ENCODE measurements at regions not wholly inside any gene's neighbourhood (a gene's known extent, or its start where the extent isn't known, plus 50 kb on each side); places are given as distances from the start of the nearest gene placed in this dataset.
"Not testable (repeated sequence)": the region's sequence is repeated elsewhere in the genome, so short reads cannot be mapped to it uniquely, and the experiment has no call there.

DNA sequence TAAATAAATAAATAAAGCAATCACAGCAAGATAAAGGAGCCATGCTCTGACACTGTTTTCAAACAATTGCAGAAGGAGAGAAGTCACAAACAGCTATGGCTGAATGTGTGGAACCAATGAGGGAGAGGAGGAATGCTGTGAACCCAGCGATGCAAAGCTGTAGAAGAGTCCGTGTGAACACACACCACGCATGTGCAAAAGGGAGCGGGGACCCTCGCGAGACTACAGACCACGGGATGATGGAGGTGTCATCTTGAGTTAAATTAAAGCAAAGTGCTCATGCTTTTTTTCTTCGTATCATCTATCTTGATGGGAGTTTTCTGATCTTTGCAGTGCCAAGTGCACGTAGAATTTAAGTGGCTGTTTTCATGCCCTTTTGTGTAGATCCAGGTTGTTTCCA, 123.8 kb upstream of the CDH5 start:
- DNase-seq (ENCODE audit: low read depth in 3 of 3) = no peak

DNA sequence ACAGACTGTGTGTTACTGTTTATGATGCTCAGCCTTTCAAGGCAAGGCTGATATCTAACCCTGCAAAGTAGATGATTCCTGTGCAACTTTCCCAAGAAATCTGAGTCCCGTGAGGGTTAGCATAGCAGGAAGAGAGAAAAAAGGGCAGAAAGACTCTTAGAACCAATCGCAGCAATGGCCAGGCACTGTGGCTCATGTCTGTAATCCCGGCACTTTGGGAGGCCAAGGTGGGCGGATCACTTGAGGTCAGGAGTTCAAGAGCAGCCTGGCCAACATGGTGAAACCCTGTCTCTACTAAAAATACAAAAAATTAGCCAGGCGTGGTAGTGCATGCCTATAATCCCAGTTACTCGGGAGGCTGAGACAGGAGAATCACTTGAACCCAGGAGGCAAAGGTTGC, 124.3 kb upstream of the CDH5 start:
- DNase-seq (ENCODE audit: low read depth in 3 of 3) = not testable (repeated sequence)

DNA sequence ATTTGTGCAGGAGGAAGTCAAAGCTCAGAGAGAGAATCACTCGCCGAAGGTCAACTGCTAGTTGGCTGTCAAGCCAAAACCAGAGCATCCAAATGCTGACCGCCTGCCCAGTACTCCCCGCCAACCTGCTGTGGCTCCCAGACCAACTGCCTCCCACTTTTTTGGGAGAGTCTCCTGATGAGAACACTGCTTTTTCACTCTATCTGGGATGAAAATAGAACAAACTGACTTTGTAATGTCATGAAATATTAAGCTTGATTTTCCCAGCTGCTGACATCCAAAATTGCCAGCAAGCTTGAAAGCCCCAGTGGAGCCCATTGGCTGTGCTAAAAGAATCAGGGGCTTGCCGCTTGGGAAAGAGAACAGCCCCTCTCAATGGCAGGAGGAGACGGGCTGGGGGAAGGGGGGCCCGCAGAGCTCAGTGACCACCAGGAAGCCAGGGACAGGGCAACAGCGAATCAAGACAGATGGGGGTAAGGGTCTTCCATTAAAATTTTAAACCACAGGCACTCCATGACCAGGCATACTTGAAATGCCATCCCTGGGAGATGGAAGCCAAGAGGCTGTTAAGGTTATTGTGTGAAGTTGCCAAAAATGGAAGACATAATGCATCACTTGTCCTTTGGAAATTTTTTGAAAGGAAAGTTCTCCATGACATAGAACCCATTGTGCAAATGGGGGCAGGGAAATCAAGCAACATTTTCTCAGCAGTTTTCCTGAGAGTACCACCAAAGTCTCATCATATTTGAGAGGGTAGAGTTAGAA, 125.7 kb upstream of the CDH5 start:
- DNase-seq (ENCODE audit: low read depth in 3 of 3) = no peak

DNA sequence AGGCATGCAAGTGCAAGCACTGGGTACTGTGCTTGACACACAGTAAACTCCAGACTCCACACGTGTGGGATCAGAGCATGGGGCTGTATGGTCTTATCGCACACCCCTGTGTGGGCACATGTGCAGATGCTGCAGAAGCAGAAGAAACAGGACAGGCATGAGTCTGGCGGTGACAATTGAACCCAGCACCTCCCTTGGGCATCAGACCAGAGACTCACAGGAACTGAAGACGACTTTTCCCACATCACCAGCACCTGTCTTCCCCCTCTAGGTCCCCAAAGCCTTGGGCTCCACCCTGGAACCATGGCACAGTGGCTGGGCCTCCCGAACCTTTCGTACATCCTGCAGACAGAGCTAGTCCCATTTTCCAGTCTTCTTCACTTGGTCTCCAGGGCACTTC, 126.4 kb upstream of the CDH5 start:
- DNase-seq (ENCODE audit: low read depth in 3 of 3) = no peak

DNA sequence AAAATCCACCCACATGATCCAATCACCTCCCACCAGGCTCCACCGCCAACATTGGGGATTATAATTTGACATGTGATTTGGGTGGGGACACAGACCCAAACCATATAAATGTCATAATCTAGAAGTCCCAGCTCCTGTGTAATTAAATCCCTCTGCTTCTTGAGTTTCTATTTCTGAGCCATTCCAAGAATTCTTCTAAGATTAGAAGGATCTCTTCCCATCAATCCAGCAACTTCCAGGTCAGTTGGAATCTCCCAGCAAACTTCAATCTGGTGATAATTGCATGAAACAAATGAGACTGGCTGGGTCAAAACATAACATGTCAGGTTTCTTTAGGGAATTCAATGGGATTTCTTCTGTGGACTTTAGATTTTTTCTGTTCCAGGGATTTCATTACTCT, 127.8 kb upstream of the CDH5 start:
- DNase-seq (ENCODE audit: low read depth in 3 of 3) = no peak

DNA sequence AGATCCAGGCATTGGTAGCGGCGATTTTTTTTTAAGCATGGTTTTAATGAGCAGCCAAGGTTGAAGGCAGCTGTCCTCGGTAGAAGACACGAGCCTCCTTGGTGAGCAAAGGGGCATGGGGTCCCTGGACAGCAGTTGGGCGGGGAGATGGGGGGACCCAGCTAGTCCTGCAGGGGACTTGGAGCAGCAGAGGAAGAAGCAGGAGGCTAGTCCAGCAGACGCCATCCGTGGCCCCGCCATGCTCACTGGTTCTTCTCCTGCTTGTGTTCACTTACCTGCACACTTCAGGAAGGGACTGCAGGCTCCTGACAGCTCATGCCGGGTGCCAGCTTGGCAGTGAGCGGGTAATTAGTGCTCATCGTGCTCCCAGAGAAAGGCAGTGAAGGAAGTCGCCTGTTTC, 130.2 kb upstream of the CDH5 start:
- no peak for DNase-seq (ENCODE audit: low read depth in 3 of 3)

DNA sequence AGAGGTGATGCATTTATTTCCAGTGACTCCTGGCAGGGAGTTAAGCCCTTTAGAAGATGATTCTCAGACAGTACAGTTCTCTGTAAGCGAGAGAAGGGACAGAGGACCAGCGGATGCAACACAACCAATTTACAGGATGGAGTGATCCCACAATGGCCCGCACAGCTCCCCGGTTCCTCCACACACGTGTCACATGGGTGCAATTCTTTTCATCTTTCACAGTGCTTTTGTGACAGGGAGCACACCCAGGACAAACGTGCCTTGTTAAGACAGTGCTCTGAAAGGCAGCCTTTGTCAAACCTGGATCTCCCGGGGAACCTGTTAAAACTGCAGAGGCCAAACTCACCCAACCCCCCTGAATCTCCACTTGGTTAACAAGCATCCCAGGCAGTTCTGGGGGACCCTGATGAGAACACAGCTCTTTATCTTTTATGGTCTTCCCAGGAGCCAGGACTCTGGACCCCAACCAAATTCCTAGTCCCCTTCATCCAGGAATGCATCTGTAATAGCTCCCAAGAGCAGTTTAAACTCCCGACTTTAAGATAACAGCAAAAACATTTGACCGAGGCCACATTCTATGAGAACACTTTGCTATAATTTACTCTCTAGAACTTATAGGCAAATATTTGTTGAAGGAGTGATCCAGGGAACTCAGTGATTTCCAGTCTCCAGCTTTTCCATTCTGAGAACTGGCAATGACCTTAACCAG, 134.9 kb upstream of the CDH5 start:
- DNase-seq (ENCODE audit: low read depth in 3 of 3) = no peak

DNA sequence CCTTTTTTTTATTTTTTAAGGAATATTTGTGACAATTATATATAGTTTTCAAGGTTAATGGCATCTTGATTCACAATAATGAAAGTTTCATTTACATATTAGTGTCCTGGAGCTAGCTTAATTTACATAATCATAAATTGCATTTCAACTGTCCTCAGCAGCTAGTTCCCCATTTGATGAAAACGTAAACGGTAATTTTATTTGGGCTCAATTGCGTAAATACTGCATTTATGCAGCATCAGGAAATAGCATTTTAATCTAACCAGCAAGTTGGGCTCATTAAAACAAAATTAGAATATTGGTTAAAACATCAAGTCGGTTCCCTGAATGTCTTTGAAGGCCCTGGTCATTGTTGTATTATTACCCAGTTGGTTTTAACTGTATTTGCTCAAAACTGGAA, 136.8 kb upstream of the CDH5 start:
- DNase-seq (ENCODE audit: low read depth in 3 of 3) = no peak

DNA sequence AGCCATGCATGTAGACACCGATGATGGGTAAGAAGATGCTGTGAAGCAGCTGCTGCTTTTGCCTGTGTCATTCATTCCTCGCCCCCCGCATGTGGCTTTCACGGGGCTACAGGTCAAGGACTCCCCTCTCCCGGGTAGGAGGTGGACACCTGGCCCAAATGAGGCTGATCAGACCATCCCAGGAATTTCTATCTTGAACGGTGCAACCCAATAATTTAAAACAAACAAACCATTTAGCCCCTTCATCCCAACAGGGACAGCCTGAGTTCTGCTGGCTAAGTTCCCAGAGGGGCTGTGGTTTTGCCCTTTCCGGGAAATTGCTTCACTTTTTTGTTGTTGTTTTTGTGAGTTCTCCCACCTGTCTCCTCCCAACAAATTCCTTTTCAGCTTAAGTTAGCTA, 137.7 kb upstream of the CDH5 start:
- DNase-seq (ENCODE audit: low read depth in 3 of 3) = no peak

DNA sequence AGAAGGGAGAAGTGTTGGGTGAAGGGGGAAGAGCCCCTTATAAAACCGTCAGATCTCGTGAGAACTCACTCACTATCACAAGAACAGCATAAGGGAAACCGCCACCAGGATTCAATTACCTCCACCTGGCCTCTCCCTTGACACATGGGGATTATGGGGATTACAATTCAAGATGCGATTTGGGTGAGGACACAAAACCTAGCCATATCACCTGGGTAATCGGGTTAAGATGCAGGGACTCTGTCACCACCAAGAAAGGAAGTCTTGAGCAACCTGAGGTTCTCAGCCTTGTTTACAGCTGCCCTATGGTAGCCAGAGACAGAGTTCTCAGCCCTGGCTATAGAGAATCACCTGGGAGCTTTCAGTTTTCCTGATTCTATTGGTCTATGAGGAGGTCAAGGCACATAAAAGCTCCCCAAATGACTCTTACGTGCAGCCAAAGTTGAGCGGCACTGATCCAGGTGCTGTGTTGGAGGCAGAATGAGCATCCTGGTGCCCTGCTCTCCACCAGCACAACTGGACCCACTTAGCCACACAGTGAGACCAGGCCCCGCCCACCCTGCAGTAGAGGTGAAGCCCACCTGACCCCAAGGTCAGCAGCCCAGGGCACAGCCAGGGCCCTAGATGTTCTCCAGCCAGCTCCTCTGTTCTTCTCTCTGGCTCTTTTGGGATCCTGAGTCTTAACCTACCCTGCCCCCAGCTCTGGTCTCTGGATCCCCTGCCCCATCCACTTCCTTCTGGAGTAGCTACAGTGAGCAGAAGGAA, 138.5 kb upstream of the CDH5 start:
- no peak for DNase-seq (ENCODE audit: low read depth in 3 of 3)

DNA sequence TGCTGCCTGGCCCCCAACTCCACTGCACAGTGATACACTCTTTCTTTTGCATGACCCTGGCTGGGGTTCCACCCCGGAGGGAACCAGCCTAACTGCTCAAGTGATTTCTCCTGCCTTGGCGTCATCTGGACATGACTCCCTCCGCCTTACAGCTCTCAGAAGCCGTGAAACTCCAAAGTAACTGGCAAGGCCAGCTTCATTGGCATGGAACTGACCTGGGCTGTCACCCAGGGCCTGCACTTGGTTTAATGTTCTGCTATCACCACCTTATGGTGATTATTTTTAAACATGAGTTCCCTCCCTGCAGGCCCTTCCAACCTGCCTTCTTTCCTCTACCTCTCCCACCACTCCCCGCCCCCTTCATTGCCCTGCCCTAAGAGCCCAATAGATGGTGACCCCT, 139.7 kb upstream of the CDH5 start:
- DNase-seq (ENCODE audit: low read depth in 3 of 3) = no peak

DNA sequence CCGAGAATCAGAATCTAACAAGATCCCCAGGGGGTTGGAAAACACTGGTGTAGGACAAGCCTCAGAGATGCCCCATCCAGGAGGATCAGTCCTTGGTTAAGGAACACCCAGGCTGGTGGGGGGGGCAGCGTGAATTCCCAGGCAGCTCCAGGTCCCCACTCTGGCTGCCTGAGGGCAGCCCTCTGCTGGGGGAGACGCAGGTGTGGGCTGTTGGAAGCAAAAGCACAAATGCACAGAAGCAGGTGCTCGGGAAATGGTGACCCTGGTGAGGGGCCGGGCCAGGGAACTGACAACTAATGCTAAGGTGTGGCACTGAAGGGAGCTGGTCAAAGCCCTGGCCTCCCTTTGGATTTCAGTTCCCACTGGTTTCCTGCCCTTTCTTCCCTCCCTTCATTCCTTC, 140.8 kb upstream of the CDH5 start:
- no peak for DNase-seq (ENCODE audit: low read depth in 3 of 3)

DNA sequence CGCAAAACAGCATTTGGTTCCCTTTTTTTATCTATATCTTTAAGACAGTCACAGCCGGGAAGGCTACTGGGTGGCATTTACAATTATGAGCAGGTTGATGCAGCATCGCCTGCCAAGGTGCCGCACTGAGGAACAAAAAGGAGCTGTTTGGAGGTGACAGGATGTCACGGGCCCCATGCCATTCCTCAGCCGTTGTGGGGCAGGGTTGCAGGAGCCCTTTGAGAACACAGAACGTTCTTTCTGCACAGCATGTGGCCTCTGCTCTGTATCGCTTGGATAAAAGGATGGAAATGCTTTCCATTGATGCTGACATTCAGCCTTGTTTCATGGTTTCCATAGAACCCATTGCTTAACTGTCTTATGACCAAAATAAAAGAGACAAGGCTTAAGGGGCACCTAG, 141.9 kb upstream of the CDH5 start:
- DNase-seq (ENCODE audit: low read depth in 3 of 3) = no peak

DNA sequence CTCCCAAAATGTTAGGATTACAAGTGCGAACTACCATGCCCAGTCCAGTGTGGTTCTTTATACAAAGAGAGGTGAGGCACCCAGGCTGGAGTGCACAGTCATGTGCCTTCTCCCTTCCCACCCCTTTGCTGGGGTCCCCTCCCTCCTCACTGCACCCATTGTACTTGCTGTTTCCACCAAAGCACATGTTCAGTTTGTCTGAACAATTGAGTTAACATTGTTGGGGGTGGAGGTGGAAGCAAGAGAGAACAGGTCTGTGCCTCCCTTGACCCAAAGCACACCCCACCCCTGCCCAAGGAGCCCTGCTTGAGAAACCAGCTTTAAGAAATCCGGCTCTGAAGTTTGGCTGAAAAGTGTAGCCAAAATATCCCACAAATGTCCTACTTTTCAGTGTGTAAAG, 142.3 kb upstream of the CDH5 start:
- no peak for DNase-seq (ENCODE audit: low read depth in 3 of 3)

DNA sequence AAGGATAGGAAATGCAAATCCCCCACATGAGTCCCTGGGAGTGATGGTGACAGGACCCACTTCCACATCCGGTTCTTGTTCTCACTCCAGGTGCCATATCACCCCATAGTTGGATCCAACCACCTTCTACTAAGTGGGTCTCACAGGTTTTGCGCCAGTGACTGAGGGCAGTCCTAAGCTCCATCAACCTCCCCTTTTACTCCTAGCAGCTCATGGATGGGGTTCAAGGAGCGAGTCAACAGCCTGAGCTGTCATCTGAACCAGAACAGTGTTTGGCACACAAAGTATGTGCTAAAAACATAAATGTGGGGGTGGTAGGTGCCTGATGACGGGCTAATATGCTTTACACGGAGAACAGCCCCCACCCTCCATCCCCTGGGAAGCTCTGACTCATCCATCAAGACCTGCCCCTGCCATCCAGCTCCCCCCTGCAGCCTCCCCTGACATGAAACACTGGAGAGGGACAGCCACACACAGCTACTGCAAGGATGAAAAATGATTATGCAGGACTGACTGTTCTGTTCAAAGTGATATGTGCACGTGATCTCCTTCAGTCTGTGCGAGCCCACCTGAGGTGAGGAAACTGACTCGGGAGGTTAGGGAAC, 143.2 kb upstream of the CDH5 start:
- DNase-seq (ENCODE audit: low read depth in 3 of 3) = no peak

DNA sequence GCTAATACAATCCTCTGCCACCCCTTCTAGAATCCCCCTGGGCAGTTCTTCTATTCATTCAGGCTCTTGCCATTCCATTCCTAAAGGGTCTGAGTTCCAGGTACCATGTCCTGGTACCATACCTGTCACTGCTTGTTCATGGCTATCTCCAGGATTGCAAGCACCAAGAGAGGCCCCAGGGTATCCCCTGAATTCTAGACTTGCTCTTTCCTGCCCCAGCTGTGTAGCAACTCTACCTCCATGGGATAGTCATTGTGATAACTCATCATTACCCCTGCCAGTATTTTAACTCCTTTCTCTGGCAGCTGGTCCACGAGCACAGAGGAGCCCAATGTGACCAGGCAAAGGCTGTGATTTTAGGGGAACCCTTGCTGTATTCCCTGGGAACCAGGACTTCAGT, 143.7 kb upstream of the CDH5 start:
- no peak for DNase-seq (ENCODE audit: low read depth in 3 of 3)

DNA sequence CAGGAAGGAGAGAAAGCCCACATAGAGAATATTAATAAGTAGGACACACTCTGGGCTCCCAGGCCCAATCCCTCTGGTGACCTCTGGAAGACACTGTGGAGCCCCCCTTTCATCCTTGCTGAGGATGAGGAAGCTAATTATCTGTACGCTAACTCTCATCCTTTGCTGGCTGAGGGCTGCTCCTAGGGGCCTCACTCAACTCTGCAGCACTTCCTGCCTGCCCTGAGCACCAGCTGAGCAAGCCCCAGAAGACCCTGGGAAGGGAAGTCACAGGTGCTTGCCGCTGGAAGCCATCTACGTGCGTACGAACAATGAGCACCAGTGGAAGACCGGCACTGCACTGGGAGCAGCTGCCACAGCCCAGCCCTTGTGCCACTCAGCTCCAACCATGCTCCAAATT, 145.8 kb upstream of the CDH5 start:
- DNase-seq (ENCODE audit: low read depth in 3 of 3) = no peak

DNA sequence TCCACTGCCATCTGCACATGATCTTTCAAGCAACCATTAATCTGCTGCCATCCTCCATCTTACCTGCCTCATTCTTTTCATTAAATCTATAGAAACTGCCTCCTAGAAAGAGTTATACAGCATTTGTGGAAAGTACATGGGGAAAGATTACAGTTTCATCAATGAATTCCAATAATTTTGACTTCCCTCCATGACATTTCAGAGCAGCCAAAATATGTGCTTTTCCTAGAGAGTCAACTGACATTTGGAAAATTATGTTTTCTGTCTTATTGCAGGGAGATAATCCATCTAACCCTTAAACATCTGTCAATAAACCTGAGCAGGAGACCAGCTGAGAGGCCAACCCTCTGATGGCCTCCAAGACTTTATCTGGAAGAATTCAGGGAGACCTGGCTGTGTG, 147.0 kb upstream of the CDH5 start:
- no peak for DNase-seq (ENCODE audit: low read depth in 3 of 3)

DNA sequence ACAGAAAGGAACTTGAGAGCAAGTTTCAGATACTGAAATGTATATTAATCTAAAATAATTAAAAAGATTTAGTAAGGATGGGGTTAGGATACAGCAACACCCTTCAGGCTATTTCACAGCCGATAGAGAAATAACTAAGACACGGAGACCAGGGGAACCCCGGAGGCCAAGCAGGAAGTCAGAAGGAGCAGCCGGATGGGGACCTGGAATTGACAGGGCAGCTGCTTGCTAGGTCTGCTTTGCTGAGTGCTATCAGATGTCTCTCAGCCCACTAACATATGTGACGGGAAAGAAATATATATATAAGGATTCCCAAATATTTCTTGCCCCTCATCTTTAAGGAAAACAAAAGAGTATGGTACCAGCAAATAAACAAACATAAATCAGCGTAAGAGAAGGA, 154.1 kb upstream of the CDH5 start:
- no peak for DNase-seq (ENCODE audit: low read depth in 3 of 3)

DNA sequence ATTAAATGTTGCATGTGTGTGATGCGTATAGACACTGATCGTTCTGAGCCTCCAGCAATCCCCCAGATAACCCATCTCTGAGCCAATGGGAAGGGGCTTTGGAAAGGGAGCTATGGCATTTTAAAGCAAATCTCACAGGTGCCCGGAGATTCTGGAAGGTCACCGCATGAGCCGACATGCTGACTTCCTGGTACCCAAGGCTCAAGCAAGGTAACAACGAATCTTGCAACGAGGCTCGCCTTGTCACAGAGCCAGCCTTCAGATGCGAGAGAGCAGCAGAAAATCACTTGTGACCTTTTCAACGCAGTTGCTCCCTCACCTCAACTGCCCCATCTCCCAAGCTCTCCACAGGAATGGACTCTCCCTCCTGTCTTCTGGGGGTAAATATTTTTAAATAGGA, 154.8 kb upstream of the CDH5 start:
- no peak for DNase-seq (ENCODE audit: low read depth in 3 of 3)

DNA sequence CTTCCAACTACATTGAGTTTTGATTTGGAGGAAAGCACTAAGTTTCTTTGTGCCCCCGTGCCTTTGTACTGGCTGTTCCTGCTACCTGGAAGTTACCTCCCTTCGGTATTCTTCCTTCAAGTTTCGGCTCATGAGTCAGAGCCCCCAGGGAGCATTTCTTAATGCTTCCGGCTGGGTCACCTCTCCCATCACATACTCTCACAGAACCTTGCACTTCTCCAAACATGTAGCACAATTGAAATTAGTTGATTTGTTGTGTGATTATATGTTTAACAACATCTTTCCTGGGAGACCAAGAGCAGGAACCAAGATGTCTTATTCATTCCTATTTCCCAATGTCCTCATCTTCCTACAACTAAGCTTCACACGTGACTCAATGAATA, 158.6 kb upstream of the CDH5 start:
- no peak for DNase-seq (ENCODE audit: low read depth in 3 of 3)

DNA sequence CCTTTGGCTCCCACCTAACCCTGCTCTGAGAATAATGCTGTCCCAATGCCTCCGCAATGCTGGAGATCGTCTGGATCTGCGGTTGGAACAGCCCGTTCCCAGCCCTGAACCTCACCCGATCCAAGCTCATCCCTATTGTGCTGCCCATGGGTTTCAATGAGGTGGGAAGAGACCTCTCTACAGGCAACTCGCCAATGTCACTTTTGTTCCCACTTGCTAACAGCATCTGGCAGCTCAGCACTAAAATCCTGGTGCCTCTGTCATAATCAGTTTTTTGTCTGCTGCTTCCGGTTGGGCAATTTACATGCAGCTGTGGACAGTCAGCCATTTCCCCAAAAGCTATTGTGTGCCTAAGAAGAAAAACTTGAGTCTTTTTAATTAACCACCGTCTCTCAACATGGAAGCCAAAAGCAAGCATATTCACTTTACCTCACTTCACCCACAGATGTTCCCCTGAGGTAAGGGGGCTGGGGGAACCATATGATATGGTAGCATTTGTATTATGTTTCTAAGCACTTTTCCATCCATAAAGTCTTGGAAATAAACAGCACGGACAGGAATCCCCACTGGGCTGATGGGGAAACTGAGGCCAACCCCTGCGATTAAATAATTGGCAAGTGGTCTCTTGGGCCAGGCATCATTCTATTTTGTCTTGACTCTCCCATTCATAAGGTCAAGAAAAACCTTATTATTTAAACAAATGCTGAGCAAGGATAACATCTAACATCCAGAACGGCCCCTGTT, 159.2 kb upstream of the CDH5 start:
- no peak for DNase-seq (ENCODE audit: low read depth in 3 of 3)

Measured in stimulated activated CD4-positive, alpha-beta T cell treated with anti-CD3 and anti-CD28 coated beads, TNF-alpha, amount 100 ng/mL, for 48 hours (primary cell).